ENCODE measurements at regions not wholly inside any gene's neighbourhood (a gene's known extent, or its start where the extent isn't known, plus 50 kb on each side); places are given as distances from the start of the nearest gene placed in this dataset.

GRCh38 chr3:72150634-72151412 lies 365.9 kb upstream of the PROK2 start (continued):
- TF ChIP-seq ZNF462 (CRISPR knock-in tag; IDR thresholded peaks at IDR 0.05) = no peak
- TF ChIP-seq CREB1 (CRISPR knock-in tag; IDR thresholded peaks at IDR 0.05; ENCODE audit: low read depth) = no peak
- TF ChIP-seq, protein P1, sequence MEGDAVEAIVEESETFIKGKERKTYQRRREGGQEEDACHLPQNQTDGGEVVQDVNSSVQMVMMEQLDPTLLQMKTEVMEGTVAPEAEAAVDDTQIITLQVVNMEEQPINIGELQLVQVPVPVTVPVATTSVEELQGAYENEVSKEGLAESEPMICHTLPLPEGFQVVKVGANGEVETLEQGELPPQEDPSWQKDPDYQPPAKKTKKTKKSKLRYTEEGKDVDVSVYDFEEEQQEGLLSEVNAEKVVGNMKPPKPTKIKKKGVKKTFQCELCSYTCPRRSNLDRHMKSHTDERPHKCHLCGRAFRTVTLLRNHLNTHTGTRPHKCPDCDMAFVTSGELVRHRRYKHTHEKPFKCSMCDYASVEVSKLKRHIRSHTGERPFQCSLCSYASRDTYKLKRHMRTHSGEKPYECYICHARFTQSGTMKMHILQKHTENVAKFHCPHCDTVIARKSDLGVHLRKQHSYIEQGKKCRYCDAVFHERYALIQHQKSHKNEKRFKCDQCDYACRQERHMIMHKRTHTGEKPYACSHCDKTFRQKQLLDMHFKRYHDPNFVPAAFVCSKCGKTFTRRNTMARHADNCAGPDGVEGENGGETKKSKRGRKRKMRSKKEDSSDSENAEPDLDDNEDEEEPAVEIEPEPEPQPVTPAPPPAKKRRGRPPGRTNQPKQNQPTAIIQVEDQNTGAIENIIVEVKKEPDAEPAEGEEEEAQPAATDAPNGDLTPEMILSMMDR (conservative IDR thresholded peaks at IDR 0.05; ENCODE audit: low read depth in 2 of 2) = no peak
- TF ChIP-seq EZH2 (IDR thresholded peaks at IDR 0.05; ENCODE audit: low read depth, unreplicated experiment) = no peak
- TF ChIP-seq ZNF114 (CRISPR knock-in tag; IDR thresholded peaks at IDR 0.05) = no peak

- Histone ChIP-seq H3K27me3 (ENCODE audit: insufficient read depth) (no peaks in the 10 kb centered on the region), H3F3A (replicated peaks; ENCODE audit: low read depth) (no peaks in the 10 kb centered on the region), H4K20me1 (replicated peaks; ENCODE audit: insufficient read depth) (no peaks in the 10 kb centered on the region), H3K9me2 (ENCODE audit: insufficient read depth) (no peaks in the 10 kb centered on the region), H3K4me3 (no peak overlapping the region), H3K4me1 (ENCODE audit: insufficient read depth) (no peaks in the 10 kb centered on the region), H3K79me2 (replicated peaks; ENCODE audit: insufficient read depth) (no peaks in the 10 kb centered on the region), H3K36me3 (ENCODE audit: insufficient read depth) (no peaks in the 10 kb centered on the region), H3K27ac (ENCODE audit: low read depth) (no peak overlapping the region), H3K4me2 (no peak overlapping the region), H2AFZ (no peak overlapping the region)
- H3K4me3 Mint-ChIP-seq = no peak overlapping the region
- DNase-seq (ENCODE audit: low spot score) = no peak
- H3K4me1 Mint-ChIP-seq = no peaks in the 10 kb centered on the region; the same call in 2 of the 3 replicates
- no peak overlapping the region for H3K27ac Mint-ChIP-seq
- ATAC-seq = no peak
- H3K9me3 Mint-ChIP-seq = peaks cover 10% of the 10 kb centered on the region; the same call in 2 of the 3 replicates
- no peaks in the 10 kb centered on the region; the same call in 2 of the 3 replicates for H3K36me3 Mint-ChIP-seq (ENCODE audit: low read depth)
- peaks cover 2% of the 10 kb centered on the region for H3K27me3 Mint-ChIP-seq (ENCODE audit: insufficient read depth, low read depth, poor library complexity)
- TF ChIP-seq JUNB (IDR thresholded peaks at IDR 0.05; ENCODE audit: unreplicated experiment) (no peak), ETS1 (IDR thresholded peaks at IDR 0.05) (no peak)
These were observed 364.8 kb upstream of the PROK2 start for GRCh38 chr3:72149645-72150300.
